Endothelial cell of umbilical vein (primary cell): ENCODE measurements at regions not wholly inside any gene's neighbourhood (a gene's known extent, or its start where the extent isn't known, plus 50 kb on each side); places are given as distances from the start of the nearest gene placed in this dataset.

Experiments
- CTCF ChIP-seq, 2 donors: IDR thresholded peaks; 1 replicate in 1 of 2; 2 replicates in 1 of 2; pipeline ENCODE4 v1.5.1; 2011; ENCODE audit warnings: low read length in 2 of 2, mild to moderate bottlenecking in 2 of 2, moderate library complexity in 2 of 2, control low read depth in 1 of 2, inconsistent platforms in 1 of 2, low read depth in 1 of 2; ENCODE audit not compliant: insufficient read depth in 1 of 2; ENCODE audit errors: extremely low read depth in 1 of 2
- GATA2 ChIP-seq: IDR thresholded peaks from 2 replicates; pipeline ENCODE4 v1.7.0; 2011; ENCODE audit warnings: low read depth, mild to moderate bottlenecking, moderate library complexity, mixed read lengths, low read length; ENCODE audit not compliant: insufficient read length, insufficient read depth
- POLR2A ChIP-seq: IDR thresholded peaks from 2 replicates; pipeline ENCODE4 v1.6.1; 2012; ENCODE audit warnings: low read depth, mild to moderate bottlenecking, control low read depth, low read length

- TF ChIP-seq CTCF (IDR thresholded peaks at IDR 0.05; ENCODE audit: extremely low read depth in 1 of 2, insufficient read depth in 1 of 2, low read depth in 1 of 2, low read length in 2 of 2) (no peak), GATA2 (no peak), POLR2A (no peak)
These were observed 80.3 kb upstream of the CCDC80 start for GRCh38 chr3:112721231-112721630.
